Iris pigment epithelial cell (primary cell): ENCODE measurements at regions not wholly inside any gene's neighbourhood (a gene's known extent, or its start where the extent isn't known, plus 50 kb on each side); places are given as distances from the start of the nearest gene placed in this dataset.
"Not testable (repeated sequence)": the region's sequence is repeated elsewhere in the genome, so short reads cannot be mapped to it uniquely, and the experiment has no call there.

Experiments
- DNase-seq: peaks from one replicate; pipeline ENCODE4 v3.0.0-alpha.2; 2011; ENCODE audit warnings: low read depth

- DNase-seq = not testable (repeated sequence)
These were observed 109.2 kb upstream of the PTPN20 start for GRCh38 chr10:46802010-46802409.

DNA sequence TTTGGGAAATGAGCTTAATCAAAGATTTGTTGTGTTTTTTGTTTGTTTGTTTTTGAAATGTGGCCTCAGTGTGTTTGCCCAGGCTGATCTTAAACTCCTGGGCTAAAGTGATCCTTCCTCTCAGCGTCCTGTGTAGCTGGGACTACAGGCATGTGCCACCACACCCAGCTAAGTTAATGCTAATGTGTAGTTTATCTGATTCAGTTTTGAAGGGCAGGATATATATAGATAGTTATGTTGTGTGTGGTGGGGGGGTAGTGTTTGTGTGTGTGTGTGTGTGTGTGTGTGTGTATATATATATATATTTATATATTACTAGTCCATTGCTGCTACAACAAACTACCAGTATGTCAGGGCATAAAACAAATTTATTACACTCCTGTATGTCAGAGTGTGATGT, 108.1 kb upstream of the PTPN20 start:
- DNase-seq = not testable (repeated sequence)

GRCh38 chr10:46810222-46810621, 101.0 kb upstream of the PTPN20 start:
- DNase-seq = not testable (repeated sequence)

GRCh38 chr10:46816126-46816525, 95.1 kb upstream of the PTPN20 start:
- DNase-seq = not testable (repeated sequence)

GRCh38 chr10:46840393-46841050, 70.7 kb upstream of the PTPN20 start:
- DNase-seq = not testable (repeated sequence)

DNA sequence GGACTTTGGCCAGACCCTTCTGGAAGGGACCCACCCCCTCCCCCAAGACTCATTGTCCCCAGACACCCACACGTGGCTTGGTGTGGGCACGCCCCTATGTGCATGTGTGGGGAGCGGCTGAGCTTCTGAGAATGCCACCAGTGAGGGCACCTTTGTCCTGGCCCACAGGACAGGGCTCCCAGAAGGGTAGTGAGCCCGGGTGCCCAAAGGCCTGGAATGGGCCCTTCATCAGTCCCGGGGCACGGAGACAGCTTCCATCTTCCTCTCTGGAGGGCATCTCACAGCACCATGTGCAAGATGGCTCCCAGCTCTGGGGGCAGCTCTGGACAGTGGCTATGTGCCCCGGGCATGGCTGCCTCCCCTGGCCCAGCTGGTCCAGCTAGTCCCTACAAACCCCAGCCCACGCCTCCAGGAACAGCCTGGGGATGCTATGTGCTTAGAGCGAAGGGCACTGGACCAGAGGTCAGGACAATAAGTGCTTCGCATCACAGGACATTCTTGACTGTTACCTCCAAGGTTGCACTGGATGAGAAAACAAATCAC, 70.1 kb upstream of the PTPN20 start:
- not testable (repeated sequence) for DNase-seq

- not testable (repeated sequence) for DNase-seq
These were observed 66.0 kb upstream of the PTPN20 start for GRCh38 chr10:46845194-46845593.

DNA sequence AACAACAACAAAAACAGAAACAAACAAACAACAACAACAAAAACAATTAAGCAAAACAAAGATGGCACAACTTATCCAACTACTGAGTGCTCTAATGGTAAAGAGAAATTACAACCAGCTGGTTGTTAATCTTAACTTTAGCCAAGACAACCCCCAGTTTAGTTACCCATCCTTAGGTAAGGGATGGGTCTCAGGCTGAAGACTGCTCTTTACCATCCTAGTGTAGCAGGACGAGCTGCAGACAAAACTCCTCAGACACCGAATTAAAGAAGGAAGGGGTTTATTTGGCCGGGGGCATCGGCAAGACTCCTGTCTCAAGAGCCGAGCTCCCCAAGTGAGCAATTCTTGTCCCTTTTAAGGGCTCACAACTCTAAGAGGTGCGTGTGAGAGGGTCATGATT, 65.6 kb upstream of the PTPN20 start:
- DNase-seq = not testable (repeated sequence)

GRCh38 chr10:46860753-46861152, 50.5 kb upstream of the PTPN20 start:
- not testable (repeated sequence) for DNase-seq
